GM19438 (cell line): ENCODE measurements at regions not wholly inside any gene's neighbourhood (a gene's known extent, or its start where the extent isn't known, plus 50 kb on each side); places are given as distances from the start of the nearest gene placed in this dataset.

Source experiments
- ATAC-seq: cut with Tn5 transposase; IDR thresholded peaks from one replicate; pipeline ENCODE4 v1.9.1; 2021; ENCODE audit warnings: low read depth; ENCODE audit not compliant: unreplicated experiment

- ATAC-seq, result no peak
These were observed 215.0 kb upstream of the CDIN1 start for GRCh38 chr15:36364377-36364776.

DNA sequence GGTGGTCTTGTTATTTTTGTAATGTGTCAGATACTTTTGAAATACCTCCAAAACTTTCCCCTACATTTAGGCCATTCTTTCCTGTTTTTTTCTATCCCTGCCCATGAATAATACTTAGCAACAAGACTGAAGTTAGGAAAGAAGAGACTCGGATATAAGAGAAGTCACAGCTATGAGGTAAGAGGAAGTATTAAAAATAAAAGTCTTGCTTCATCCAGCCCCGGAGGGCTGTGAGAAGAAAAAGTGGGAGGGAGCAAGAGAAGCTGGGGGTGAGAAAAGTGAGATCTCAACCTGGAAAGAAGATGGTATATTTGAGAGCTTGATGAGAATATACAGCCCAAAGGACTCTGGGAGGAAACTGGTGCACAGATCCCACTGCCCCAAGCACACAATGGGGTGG lies 213.5 kb upstream of the CDIN1 start:
- ATAC-seq, result no peak

GRCh38 chr15:36370051-36370730 lies 209.2 kb upstream of the CDIN1 start:
- no peak for ATAC-seq

DNA sequence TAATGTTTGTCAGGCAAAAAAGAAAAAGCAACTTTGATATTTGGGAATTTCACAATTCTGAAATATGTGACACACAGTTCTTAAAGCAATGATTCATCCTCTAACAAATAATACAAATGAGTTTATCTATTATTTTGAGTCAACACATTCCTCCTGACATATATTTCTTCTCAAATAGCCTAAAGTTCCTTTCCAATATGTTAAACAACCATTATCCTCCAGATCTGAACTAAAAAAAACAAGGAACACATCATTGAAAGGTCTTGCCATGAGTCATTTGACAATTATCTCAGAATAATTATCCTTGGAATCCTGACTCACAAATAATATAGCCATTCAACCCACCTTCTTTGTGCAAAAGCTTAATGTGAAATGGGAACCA lies 208.7 kb upstream of the CDIN1 start:
- ATAC-seq, result no peak

GRCh38 chr15:36371509-36371908 lies 207.9 kb upstream of the CDIN1 start:
- no peak for ATAC-seq

- no peak for ATAC-seq
These were observed 206.5 kb upstream of the CDIN1 start for GRCh38 chr15:36372968-36373367.

DNA sequence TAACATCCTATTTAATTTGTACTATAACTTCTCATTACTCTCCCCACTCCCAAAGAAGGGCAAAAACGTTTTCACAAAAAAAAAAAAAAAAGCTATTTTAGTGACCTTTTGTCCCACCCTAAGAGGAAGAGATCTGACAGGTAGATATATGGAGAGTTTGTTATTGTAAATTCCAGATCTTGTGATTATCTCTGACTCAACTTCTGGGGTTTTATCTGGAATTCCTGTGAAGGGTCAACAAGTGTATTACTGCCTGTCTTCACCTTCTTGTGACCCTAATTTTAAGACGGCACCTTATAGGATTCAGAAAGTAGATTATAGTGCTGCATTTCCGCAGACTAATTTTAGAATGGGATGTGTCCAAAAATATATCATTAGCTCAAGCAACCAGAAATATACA lies 205.9 kb upstream of the CDIN1 start:
- ATAC-seq, result no peak

DNA sequence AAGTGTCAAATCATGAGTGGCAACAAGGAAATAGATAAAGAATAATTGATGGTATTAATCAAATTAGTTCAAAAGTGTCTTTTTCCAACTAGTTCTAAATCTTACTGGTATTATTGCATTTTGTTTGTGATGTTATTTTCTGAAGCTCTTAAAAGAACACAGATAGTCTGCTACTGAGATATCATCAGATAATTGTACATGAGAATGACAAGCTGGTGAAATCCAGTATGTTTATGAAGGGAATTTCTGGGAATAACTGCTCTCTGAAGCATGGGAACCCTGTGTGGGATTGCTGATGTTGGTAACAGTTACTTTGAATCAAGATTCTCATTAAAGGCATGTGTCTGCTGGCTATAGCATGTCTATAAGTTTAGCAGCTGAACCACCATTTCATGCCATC lies 190.3 kb upstream of the CDIN1 start:
- no peak for ATAC-seq

DNA sequence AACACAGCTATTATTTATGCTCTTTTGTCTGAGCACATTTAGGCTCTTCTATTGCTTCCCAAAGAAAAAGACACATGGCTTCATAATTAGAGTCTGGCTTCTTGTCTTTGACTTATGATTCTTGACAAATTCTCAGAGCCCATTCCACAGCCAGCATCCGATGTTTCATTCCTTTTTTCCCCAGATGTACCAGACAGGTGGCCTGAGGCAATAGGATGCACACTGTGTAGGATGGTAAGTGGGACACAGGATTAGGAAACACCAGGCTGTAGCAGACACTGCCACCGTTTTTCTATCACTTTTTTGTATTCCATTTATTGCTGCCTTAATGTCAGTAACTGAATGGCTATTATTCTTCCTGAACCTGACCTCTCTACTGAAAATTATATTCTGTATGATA lies 188.9 kb upstream of the CDIN1 start:
- ATAC-seq, result no peak

DNA sequence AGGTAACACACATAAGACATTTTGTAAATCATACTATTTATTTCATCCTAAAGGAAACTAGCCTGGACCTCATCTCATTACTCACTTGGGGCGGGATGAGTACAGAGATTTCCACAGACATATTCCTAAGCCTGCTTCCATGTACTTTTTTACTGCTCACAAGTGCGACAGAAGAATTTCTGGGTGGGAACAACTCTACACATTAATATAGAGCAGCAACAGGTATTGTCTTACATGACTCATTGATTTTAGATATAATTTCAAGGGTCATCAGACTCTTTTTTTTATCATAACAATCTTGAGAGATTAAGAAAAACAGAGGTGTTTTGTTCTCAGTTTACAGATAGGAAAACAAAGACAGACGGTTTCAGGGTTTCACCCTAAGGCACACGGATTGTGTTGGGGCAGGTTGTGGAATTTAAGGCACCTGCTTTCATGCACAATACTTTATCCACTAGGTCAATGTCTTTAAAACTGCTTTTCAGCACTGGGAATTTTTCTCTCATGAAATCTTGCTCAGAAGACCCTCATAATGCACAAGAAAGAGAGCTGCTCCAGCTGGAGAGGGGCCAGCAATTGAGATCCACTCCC lies 186.7 kb upstream of the CDIN1 start:
- no peak for ATAC-seq

DNA sequence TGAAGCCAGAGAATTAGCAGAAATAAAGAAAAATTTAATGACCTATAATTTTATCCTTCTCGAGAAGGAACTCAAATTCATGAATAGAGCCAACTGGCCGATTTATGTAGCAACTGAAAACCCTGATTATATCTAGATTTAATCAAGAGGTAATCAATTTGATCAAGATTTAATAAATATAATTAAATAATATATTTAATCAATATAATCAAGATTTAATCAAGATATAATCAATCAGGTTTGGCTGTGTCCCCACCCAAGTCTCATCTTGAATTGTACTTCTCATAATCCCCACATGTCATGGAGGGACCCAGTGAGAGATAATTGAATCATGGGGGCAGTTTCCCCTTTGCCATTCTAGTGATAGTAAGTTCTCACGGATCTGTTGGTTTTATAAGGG lies 181.2 kb upstream of the CDIN1 start:
- ATAC-seq, result no peak

- ATAC-seq, result no peak
These were observed 180.2 kb upstream of the CDIN1 start for GRCh38 chr15:36399276-36399675.

GRCh38 chr15:36400936-36401585 lies 178.4 kb upstream of the CDIN1 start:
- no peak for ATAC-seq

- no peak for ATAC-seq
These were observed 177.8 kb upstream of the CDIN1 start for GRCh38 chr15:36401586-36401966.

DNA sequence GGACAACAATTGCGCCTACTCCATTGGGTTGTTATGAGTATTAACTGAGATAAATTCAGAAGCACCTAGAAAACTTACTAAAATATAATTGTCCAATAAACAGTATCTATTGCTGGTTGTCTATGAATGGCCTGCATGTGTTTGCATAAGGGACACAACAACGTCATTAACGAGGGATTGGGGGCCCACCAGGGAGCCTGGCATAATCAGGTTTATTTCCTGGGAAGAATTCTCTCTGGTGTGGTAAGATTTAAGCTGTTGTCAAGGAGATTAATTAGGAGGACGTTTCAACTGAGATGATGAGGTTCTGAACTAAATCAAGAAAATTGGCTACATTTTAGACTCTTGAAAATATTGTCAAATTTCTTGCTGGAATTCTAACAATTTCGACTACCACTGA lies 176.1 kb upstream of the CDIN1 start:
- ATAC-seq, result no peak

- no peak for ATAC-seq
These were observed 173.1 kb upstream of the CDIN1 start for GRCh38 chr15:36406366-36406765.

DNA sequence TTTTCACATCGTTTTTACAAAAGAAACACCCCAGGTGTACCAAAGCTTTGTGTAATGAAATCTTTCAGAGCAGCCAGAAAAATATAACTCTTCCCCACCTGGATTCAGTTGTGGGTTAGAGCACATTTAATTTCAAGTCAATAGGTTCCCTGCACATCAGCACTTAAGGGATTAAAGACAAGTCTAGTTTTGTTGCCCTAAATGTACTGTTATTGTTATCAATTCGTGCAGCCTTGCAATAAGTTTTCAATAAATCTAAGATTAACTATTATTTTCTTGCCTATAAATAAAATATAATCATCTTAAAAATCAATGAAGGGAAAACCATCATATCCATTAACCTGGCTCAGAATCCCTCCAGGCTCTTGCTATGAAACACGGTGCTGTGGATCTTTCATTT lies 172.5 kb upstream of the CDIN1 start:
- no peak for ATAC-seq

DNA sequence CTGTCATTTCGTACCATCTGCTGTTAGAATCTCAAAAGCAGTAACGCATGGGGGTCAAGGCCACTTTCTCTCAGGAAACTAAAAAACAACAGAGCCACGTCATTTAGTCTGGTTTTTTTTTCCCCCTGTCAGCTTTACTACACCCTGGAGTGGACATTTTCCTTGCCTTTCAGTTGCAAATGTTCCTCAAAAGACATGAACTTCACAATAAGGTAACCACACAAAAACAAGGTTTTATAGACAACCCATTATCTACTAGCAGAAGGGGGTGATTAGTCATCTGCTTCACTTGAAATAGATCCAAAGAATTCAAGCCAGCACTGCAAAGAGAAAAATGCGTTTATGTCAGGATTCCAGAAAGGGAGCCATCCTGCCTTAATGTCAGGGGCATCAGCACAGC lies 171.8 kb upstream of the CDIN1 start:
- no peak for ATAC-seq

GRCh38 chr15:36409819-36410218 lies 169.6 kb upstream of the CDIN1 start:
- ATAC-seq, result no peak

- no peak for ATAC-seq
These were observed 164.8 kb upstream of the CDIN1 start for GRCh38 chr15:36414670-36415069.

DNA sequence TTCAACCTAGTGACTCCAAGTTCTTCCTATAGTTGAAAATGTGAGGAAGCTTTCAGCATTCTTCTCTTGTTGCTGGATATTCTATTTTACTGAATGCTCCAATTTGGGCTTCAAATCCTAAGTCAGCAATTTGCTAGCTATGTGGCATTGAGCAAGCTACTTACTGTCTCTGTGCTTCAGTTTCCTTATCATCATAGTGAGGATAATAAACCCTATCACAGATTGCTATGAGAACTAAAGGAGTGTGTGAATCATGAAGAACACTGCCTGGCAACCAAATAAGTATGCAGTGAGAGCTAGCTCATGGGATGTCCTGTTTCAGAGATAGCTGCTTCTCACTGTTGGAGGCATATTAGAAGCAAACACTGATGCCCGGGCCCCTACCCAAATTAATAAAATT lies 163.8 kb upstream of the CDIN1 start:
- ATAC-seq, result no peak

- ATAC-seq, result no peak
These were observed 156.8 kb upstream of the CDIN1 start for GRCh38 chr15:36422631-36423030.
